ENCODE measurements at regions not wholly inside any gene's neighbourhood (a gene's known extent, or its start where the extent isn't known, plus 50 kb on each side); places are given as distances from the start of the nearest gene placed in this dataset.
"Not testable (repeated sequence)": the region's sequence is repeated elsewhere in the genome, so short reads cannot be mapped to it uniquely, and the experiment has no call there.

GRCh38 chr7:157475095-157475494 is 138.3 kb downstream of the DNAJB6 start:
- Histone ChIP-seq H3K27ac (ENCODE audit: low read length) (no peak overlapping the region), H3K9me3 (replicated peaks; ENCODE audit: control insufficient read depth, low read depth, low read length) (peaks cover 12% of the 10 kb centered on the region), H3K4me1 (ENCODE audit: control insufficient read depth, insufficient read depth, low read length) (no peaks in the 10 kb centered on the region), H3K36me3 (ENCODE audit: control insufficient read depth, insufficient read depth, low read length) (no peaks in the 10 kb centered on the region), H3K4me3 (ENCODE audit: low read length) (no peak overlapping the region), H3K27me3 (ENCODE audit: control insufficient read depth, insufficient read depth, low read length) (peaks cover 3% of the 10 kb centered on the region)
- 100% methylated on average over 1 of the region's 6 CpGs for WGBS (ENCODE audit: insufficient coverage)
- DNase-seq: no peak

DNA sequence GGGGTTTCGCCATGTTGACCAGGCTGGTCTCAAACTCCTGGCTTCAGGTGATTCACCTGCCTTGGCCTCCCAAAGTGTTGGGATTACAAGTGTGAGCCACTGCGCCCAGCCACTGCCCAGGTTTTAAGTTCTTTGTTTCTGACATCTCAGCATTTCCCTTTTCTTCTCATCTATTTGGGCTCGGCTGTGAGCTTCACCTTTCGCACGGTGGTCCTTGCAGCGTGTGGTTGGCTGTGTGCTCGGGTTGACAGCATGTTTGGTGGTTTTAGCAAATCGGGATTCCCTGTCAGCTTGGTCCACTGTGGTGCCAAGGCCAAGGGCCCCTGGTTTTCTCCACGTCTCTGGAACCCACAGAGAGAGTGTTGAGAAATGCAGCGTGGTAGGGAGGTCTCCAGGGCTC is 138.8 kb downstream of the DNAJB6 start:
- Histone ChIP-seq H3K36me3 (ENCODE audit: control insufficient read depth, insufficient read depth, low read length) (no peaks in the 10 kb centered on the region), H3K27ac (ENCODE audit: low read length) (no peak overlapping the region), H3K27me3 (ENCODE audit: control insufficient read depth, insufficient read depth, low read length) (peaks cover 3% of the 10 kb centered on the region), H3K4me1 (ENCODE audit: control insufficient read depth, insufficient read depth, low read length) (no peaks in the 10 kb centered on the region), H3K4me3 (ENCODE audit: low read length) (no peak overlapping the region), H3K9me3 (replicated peaks; ENCODE audit: control insufficient read depth, low read depth, low read length) (peaks cover 12% of the 10 kb centered on the region)
- WGBS (ENCODE audit: insufficient coverage): 96% methylated on average over 3 of the region's 10 CpGs
- DNase-seq: no peak

GRCh38 chr7:157476201-157476600 is 139.4 kb downstream of the DNAJB6 start:
- no peaks in the 10 kb centered on the region for H3K36me3 ChIP-seq (ENCODE audit: control insufficient read depth, insufficient read depth, low read length)
- H3K27me3 ChIP-seq (ENCODE audit: control insufficient read depth, insufficient read depth, low read length): peaks cover 5% of the 10 kb centered on the region
- 57% methylated on average over 5 of the region's 8 CpGs for WGBS (ENCODE audit: insufficient coverage)
- H3K9me3 ChIP-seq (replicated peaks; ENCODE audit: control insufficient read depth, low read depth, low read length): peaks cover 12% of the 10 kb centered on the region
- H3K27ac ChIP-seq (ENCODE audit: low read length): no peak overlapping the region
- no peaks in the 10 kb centered on the region for H3K4me1 ChIP-seq (ENCODE audit: control insufficient read depth, insufficient read depth, low read length)
- H3K4me3 ChIP-seq (ENCODE audit: low read length): no peak overlapping the region
- no peak for DNase-seq

DNA sequence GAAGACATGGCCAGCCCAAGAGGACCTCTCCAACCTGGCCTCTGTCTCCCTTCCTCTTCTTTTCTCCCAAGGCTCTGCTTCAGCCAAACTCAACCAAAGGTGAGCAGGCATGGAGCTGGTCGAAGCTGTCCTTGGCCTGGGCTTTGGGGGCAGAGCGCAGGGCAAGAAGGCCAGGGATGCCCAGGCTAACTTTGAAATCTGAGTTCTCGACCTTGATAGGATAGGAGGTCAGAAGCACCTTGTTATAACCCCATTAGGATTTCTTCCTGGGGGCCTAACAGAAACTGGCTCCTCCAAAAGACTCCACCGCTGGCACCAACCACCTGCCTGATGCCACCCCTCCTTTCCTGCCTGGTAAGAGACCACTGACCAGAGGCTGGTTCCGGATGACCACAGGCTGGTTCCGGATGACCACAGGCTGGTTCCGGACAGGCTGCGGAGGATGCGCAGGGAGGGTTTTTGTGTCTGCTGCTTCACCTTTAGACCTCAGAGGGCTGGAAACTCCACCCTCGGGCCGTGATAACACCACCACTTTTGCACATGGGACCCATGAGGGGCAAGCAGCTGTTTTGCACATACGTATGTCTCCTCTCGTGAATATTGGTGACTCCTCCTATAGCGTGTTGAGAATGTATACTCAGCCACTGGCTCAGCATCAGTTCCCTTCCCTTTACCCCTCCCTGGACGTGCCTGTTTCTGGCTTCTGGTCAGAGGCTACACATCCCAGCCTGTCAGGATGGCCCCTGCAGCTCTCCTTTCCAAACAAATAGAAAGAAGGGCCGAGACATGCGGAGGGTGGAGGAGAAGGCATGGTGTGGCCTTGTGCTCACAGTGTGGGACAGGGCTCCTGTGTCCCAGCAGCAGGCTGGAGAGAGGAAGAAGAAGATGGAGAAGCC is 140.1 kb downstream of the DNAJB6 start:
- no peak for DNase-seq
- Histone ChIP-seq H3K36me3 (ENCODE audit: control insufficient read depth, insufficient read depth, low read length) (no peaks in the 10 kb centered on the region), H3K4me3 (ENCODE audit: low read length) (no peak overlapping the region)

GRCh38 chr7:157477550-157478212 is 140.9 kb downstream of the DNAJB6 start:
- no peaks in the 10 kb centered on the region for H3K36me3 ChIP-seq (ENCODE audit: control insufficient read depth, insufficient read depth, low read length)
- H3K4me3 ChIP-seq (ENCODE audit: low read length): no peak overlapping the region
- no peaks in the 10 kb centered on the region for H3K4me1 ChIP-seq (ENCODE audit: control insufficient read depth, insufficient read depth, low read length)
- DNase-seq: no peak
- H3K9me3 ChIP-seq (replicated peaks; ENCODE audit: control insufficient read depth, low read depth, low read length): peaks cover 8% of the 10 kb centered on the region
- WGBS (ENCODE audit: insufficient coverage): 47% methylated on average over 16 of the region's 20 CpGs
- no peak overlapping the region for H3K27ac ChIP-seq (ENCODE audit: low read length)
- H3K27me3 ChIP-seq (ENCODE audit: control insufficient read depth, insufficient read depth, low read length): peaks cover 5% of the 10 kb centered on the region

More for the DNA sequence above, 140.1 kb downstream of the DNAJB6 start:
- Histone ChIP-seq H3K27ac (ENCODE audit: low read length) (no peak overlapping the region), H3K4me1 (ENCODE audit: control insufficient read depth, insufficient read depth, low read length) (no peaks in the 10 kb centered on the region), H3K27me3 (ENCODE audit: control insufficient read depth, insufficient read depth, low read length) (peaks cover 5% of the 10 kb centered on the region), H3K9me3 (replicated peaks; ENCODE audit: control insufficient read depth, low read depth, low read length) (peaks cover 12% of the 10 kb centered on the region)
- WGBS (ENCODE audit: insufficient coverage): 78% methylated on average over 11 of the region's 17 CpGs

- 76% methylated on average over 9 of the region's 13 CpGs for WGBS (ENCODE audit: insufficient coverage)
- not testable (repeated sequence) for H3K4me1 ChIP-seq (ENCODE audit: control insufficient read depth, insufficient read depth, low read length); DNase-seq; H3K36me3 ChIP-seq (ENCODE audit: control insufficient read depth, insufficient read depth, low read length); H3K27me3 ChIP-seq (ENCODE audit: control insufficient read depth, insufficient read depth, low read length); H3K27ac ChIP-seq (ENCODE audit: low read length); H3K9me3 ChIP-seq (replicated peaks; ENCODE audit: control insufficient read depth, low read depth, low read length); H3K4me3 ChIP-seq (ENCODE audit: low read length)
Observed at GRCh38 chr7:157478611-157479010, 141.8 kb downstream of the DNAJB6 start.

- no peak for DNase-seq
- 68% methylated on average over 10 of the region's 15 CpGs for WGBS (ENCODE audit: insufficient coverage)
- Histone ChIP-seq H3K36me3 (ENCODE audit: control insufficient read depth, insufficient read depth, low read length) (no peaks in the 10 kb centered on the region), H3K9me3 (replicated peaks; ENCODE audit: control insufficient read depth, low read depth, low read length) (no peaks in the 10 kb centered on the region), H3K27ac (ENCODE audit: low read length) (no peak overlapping the region), H3K4me1 (ENCODE audit: control insufficient read depth, insufficient read depth, low read length) (no peaks in the 10 kb centered on the region), H3K4me3 (ENCODE audit: low read length) (no peak overlapping the region), H3K27me3 (ENCODE audit: control insufficient read depth, insufficient read depth, low read length) (peaks cover 5% of the 10 kb centered on the region)
Observed at GRCh38 chr7:157479326-157479725, 142.5 kb downstream of the DNAJB6 start.

DNA sequence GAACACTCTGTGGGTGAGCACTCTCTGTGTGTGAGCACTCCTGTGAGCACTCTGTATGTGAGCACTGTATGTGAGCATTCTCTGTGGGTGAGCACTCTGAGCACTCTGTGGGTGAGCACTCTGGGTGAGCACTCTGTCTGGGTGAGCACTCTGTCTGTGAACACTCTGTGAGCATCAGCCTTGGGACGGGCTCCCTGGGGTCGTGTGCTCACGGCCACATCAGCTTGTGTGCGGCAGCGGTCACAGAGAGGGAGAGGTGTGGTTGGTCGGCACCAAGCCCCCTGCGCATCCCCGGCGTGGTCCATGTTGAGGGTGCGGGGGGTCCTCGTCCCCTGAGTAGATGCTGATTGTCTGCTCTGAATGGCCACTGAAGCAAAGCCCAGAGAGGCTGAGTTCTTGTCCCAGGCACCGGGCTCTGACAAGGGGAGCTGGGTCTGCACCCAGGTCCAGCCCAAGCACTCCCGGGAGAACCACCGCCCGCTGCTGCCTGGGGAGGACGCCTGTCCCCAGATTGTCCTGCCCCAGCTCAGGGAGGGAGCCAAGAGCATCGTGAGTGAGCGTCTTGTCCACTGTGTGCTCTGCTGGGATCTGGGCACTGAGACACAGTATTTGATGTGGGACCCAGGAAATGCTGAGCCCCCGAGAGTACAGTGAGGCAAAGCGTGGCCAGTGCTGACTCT is 143.7 kb downstream of the DNAJB6 start:
- 79% methylated on average over 19 of the region's 20 CpGs for WGBS (ENCODE audit: insufficient coverage)

DNA sequence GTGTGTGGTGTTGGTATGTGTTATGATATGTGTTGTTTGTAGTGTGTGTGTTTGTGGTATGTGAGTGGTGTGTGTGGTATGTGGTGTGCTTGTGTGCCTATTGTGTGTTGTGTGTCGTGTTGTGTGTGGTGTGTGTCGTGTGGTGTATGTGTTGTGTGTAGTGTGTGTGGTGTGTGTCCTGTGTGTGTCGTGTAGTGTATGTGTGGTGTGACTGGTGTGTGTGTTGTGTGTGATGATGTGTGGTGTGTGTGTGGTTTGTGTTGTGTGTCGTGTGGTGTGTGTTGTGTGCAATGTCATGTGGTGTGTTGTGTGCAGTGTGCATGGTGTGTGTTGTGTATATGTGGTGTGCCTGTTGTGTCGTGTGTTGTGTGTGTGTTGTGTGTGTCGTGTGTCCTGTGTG is 144.6 kb downstream of the DNAJB6 start:
- H3K4me1 ChIP-seq (ENCODE audit: control insufficient read depth, insufficient read depth, low read length): no peaks in the 10 kb centered on the region
- no peak overlapping the region for H3K4me3 ChIP-seq (ENCODE audit: low read length)
- H3K27ac ChIP-seq (ENCODE audit: low read length): no peak overlapping the region
- no peaks in the 10 kb centered on the region for H3K36me3 ChIP-seq (ENCODE audit: control insufficient read depth, insufficient read depth, low read length)
- H3K27me3 ChIP-seq (ENCODE audit: control insufficient read depth, insufficient read depth, low read length): peaks cover 9% of the 10 kb centered on the region
- WGBS (ENCODE audit: insufficient coverage): 96% methylated on average over 6 of the region's 6 CpGs
- H3K9me3 ChIP-seq (replicated peaks; ENCODE audit: control insufficient read depth, low read depth, low read length): no peaks in the 10 kb centered on the region
- no peak for DNase-seq

More for the DNA sequence above, 143.7 kb downstream of the DNAJB6 start:
- DNase-seq: no peak
- Histone ChIP-seq H3K27me3 (ENCODE audit: control insufficient read depth, insufficient read depth, low read length) (peaks cover 8% of the 10 kb centered on the region), H3K9me3 (replicated peaks; ENCODE audit: control insufficient read depth, low read depth, low read length) (no peaks in the 10 kb centered on the region), H3K36me3 (ENCODE audit: control insufficient read depth, insufficient read depth, low read length) (no peaks in the 10 kb centered on the region), H3K4me3 (ENCODE audit: low read length) (no peak overlapping the region), H3K27ac (ENCODE audit: low read length) (no peak overlapping the region), H3K4me1 (ENCODE audit: control insufficient read depth, insufficient read depth, low read length) (no peaks in the 10 kb centered on the region)

DNA sequence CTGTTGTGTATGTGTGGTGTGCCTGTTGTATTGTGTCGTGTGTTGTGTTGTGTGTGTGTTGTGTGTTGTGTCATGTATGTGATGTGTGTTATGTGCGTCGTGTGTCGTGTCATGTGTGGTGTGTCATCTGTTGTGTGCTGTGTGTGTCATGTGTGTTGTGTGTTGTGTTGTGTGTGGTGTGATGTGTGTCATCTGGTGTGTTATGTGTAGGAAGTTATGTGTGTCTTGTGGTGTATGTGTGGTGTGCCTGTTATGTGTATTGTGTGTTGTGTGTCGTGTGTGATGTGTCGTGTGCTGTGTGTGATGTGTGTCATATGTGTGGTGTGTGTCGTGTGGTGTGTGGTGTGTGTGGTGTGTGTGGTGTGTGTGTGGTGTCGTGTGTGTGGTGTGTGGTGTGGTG is 145.2 kb downstream of the DNAJB6 start:
- H3K27ac ChIP-seq (ENCODE audit: low read length): no peak overlapping the region

More for the DNA sequence above, 145.2 kb downstream of the DNAJB6 start:
- peaks cover 9% of the 10 kb centered on the region for H3K27me3 ChIP-seq (ENCODE audit: control insufficient read depth, insufficient read depth, low read length)
- H3K9me3 ChIP-seq (replicated peaks; ENCODE audit: control insufficient read depth, low read depth, low read length): no peaks in the 10 kb centered on the region
- no peaks in the 10 kb centered on the region for H3K4me1 ChIP-seq (ENCODE audit: control insufficient read depth, insufficient read depth, low read length)
- no peaks in the 10 kb centered on the region for H3K36me3 ChIP-seq (ENCODE audit: control insufficient read depth, insufficient read depth, low read length)
- no peak for DNase-seq
- no peak overlapping the region for H3K4me3 ChIP-seq (ENCODE audit: low read length)
- WGBS (ENCODE audit: insufficient coverage): 100% methylated on average over 3 of the region's 8 CpGs
